ENCODE measurements at regions not wholly inside any gene's neighbourhood (a gene's known extent, or its start where the extent isn't known, plus 50 kb on each side); places are given as distances from the start of the nearest gene placed in this dataset.

GRCh38 chr6:164006459-164006858, 591.9 kb downstream of the QKI start:
- DNase-seq: no peak

DNA sequence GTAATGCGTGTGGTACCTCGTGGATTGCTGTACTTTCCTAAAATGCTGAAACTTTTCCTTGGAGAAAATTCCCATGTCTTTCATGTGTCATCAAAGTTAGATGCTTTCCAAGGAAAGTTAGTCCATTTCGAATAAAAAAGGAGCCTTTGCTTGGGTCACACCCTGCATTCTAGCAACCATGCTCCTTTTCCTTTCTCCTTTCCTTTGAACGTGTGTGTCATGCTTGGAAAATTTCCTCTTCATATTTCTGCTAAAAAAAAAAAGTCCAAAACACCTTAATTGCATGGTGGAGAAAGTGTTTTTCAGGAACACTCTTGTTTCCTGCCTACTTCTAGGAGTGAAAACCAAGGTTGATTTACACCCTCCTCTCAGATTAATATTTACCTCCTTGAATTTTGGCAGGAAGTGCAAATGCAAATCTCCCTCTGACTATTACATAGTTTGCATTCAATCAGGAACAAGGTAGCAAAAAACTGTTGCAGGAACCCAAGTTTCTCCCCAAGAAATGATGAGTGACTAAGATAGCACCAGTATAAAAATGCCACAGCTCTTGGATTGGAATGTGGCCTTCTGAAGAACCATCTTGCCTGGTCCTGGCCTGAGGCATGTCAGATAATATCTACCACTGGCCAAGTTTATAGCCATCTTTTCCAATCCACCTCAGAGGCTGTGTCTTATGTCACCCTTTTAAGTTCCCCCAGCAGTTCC, 590.6 kb downstream of the QKI start:
- DNase-seq: no peak

DNA sequence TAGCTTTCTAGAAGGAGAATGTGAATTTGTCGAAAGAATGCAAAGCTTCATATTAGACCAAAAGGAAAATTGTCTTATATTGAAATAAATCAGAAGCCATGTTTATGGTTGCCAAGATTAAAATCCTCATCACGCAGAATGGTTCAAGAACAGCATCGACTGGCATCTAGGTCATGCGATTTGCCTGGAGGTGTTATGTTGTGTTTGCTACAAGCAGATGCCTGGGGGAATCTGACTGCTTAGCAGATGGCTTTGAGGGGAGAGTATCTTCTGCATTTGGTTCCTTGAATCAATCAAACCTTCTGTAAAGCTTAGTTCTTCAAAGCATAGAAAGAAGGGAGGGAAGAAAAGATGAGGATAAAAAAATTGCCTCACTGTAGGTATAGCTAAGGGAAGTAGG, 585.8 kb downstream of the QKI start:
- no peak for DNase-seq

DNA sequence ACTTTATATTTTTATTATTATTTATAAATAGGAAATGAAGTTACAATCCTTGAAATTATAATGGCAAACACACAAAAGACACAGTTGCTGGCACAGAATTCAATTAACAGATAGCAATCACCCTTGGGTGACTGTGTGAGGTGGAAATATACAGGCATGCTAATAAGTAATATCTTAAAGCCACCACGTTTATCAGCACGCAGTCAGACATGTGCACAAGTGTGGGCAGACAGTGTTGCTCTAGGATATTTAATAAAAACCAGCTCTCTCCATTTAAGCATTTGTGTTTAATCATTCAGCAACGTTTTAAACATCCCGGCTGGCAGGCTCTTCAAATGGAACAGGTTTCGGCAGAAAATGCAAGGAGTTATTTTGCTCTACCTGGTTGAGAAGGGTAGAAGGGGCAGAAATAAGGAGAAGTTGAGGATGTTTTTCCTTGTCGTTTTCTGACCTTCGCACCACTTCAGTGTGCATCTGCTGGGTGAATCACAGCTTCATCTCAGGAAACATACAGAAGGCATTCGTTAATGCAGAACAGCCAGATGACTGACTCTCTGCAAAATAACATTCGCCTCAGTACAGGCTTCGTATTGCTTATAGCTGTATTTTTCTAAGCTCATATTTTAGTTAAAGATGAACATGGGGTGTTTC, 585.1 kb downstream of the QKI start:
- DNase-seq: no peak

GRCh38 chr6:163998496-163998895, 584.0 kb downstream of the QKI start:
- no peak for DNase-seq

DNA sequence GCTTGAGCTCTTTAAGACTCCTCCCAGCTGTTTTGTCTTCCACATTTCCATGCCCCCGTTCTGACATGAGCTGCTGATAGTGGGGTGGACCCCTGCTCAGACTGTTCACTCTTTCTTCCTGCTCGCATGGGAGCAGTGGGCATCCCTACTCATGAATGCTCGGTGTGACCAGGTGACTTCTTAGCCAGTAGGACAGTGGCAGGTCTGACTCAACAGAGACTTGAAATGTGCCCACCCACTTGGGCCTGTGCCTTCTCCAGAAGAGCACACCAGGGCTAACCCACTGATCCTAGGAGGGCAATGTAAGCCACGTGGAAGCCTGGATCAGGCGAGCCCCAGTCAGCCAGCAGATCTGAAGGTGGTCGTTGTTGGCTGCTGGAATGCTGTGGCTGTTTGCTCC, 582.0 kb downstream of the QKI start:
- no peak for DNase-seq

GRCh38 chr6:163994566-163994965, 580.0 kb downstream of the QKI start:
- no peak for DNase-seq

DNA sequence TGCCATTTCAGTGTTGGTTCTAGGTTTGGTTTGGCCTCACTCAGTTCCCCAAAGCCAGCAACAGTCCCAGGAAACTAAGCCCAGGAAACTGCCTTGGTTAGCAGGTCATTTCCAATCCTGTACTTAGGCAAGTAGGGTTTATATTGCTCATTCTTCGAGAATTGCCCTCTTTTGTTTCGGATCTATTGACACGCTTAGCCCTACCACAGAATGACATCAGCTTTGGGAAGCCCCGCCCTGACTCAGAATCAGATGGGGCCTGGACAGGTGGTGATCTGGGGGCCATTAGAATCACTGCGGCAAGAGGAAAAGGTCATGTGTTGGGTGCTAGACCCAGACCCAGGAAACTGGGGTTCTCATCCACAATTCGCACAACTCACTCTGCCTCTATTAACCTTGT, 578.2 kb downstream of the QKI start:
- no peak for DNase-seq

DNA sequence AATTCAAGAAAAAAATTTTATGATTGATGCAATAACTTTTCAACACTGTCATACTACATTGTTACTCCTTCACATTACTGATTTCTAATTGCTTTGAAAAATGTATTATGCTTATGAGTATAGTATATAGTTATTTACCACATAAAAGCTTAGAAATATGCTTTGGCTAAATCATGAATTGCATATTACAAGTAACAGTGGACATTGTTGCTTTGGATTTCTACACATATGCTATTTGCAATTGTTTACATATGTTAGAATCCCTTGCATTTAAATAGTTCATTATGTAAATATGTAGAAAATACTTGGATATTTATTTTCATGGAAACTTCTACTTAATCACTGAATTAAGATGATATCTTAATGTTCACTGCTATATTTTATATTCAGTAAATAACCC, 577.5 kb downstream of the QKI start:
- no peak for DNase-seq

DNA sequence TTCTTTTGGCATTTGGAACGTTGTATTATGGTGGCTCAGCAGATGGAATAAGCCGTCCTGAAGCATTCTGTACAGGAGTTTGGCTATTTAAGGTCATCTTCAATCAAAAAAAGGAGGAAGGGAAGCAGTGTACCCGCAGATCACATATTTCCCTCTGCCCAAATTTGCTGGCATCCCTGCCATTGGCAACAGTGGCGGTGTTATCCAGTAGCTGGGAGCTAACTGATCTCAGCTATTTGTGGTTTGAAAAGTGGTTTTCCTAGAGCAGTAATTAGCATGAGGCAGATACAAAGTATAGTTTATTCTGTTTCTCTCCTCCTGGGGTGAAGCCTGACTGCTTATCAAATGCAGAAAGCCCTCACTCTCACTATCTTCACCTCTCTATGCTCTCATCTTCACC, 576.8 kb downstream of the QKI start:
- no peak for DNase-seq

DNA sequence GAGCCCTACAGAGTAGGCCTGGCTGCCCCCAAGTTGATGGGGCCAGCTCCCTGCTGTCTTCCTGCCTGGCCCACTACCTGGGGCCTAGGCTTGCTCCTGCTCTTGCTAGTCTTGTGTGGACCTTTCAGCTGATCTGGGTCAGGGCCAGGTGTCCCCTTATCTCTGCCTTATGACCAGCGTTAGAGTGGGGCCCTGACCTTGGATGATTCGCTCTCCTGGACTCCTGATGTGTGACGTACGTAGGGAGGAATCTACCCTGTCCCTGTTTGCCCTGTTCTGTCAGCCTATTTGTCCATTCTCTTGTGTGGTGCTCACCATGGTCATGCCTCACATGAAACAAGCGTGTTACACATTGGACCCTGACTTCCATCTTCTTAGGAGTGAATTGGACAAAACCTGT, 571.8 kb downstream of the QKI start:
- DNase-seq: no peak

DNA sequence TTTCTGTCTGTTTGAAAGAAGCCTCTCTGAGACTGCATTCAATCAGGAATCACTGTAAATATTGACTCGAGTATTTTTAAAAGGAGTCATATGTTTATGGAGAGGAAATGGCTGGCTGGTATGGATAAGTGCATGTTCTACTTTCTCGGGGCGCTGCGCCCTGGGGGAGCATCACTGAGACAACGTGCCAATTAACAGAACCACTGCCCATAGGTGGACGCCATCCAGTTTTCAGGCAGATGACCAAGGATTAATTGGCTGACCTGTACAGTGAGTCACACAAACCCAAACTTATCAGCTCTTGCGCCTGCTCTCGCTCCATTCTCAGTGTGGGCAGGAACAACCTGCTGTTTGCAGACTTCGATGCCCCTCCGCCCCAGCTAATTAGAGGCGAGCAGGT, 571.2 kb downstream of the QKI start:
- DNase-seq: no peak

DNA sequence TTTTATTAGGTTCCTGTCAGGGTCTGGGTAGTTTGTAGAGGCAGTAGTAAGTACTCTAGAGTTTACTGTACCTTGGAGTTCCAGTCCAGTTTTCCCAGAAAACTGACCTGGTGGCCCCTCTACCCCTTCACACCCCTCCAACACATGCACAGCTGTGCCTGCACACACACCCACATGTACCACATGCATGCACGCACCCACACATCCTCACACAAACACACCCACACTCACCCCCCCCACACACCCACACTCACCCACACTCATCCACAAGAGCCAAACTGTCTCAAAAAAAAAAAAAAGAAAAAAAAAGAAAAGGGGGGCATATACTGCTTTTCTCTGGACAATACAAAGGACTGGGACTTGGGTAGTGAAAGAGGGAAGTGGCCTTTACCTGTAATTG, 570.5 kb downstream of the QKI start:
- DNase-seq: no peak

DNA sequence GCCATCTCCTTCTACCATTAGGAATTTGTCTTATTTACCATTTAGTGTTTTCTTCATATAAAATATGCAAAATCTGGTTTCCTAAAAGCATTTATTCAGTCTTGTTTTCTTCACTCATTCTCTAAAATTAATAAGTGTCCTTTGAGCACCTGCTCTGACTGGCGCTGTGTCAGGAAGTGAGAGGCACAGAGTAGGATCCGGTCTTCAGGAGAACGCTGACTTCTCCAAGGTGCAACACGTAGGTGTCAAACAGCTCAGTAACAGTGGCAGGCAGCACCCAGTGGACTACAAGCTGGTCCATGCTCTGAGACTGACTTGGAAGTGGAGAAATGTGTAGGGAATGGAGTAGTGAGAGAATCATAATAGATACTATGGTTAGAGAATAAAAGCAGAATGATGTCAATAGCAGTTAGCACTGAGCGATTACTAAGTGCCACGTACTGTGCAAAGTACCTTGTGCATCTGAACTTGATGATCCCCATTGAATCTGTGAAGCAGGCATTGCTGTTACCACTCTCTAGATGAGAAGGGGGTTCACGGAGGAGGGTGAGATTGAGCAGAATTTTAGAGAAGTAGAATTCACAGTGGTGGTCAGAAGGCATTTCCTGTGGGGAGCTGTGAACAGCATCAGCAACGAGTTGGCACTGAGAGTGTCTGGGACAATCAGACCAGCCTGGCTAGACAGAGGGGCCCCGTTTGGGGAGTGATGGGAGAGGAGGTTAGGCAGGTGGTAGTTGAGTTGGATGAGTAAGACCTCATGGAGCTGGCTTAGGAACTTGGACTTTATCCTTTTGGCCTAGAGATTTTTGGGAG, 569.8 kb downstream of the QKI start:
- DNase-seq: peak; percentile 3

DNA sequence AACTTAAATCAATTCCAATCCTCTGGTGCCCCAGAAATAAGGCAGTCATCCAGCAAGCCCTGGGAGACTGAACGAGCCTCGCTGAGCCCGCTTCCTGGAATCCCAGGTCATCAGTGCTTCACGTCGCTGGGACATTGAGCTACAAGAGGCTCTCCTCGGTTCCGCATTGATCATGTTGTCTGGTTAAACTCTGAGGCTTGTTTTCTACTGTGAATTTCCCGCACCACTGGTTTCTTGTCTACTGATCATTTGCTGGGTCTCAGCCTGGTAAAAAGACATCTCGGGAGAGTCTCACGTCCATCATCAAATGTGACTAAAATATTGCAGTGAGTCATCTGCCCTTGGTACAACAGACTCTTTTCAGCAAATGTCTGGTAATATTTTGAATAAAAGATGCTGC, 569.2 kb downstream of the QKI start:
- DNase-seq: no peak

GRCh38 chr6:163974322-163974721, 559.8 kb downstream of the QKI start:
- DNase-seq: no peak

- no peak for DNase-seq
These were observed 557.6 kb downstream of the QKI start for GRCh38 chr6:163971841-163972838.

- DNase-seq: no peak
These were observed 556.5 kb downstream of the QKI start for GRCh38 chr6:163970846-163971564.

GRCh38 chr6:163965426-163966348, 551.2 kb downstream of the QKI start:
- no peak for DNase-seq

GRCh38 chr6:163964789-163965188, 550.3 kb downstream of the QKI start:
- DNase-seq: no peak
